Prostate gland (tissue), 2 donors: ENCODE measurements at regions not wholly inside any gene's neighbourhood (a gene's known extent, or its start where the extent isn't known, plus 50 kb on each side); places are given as distances from the start of the nearest gene placed in this dataset.

Experiments
- POLR2A ChIP-seq: fragments of 450-650 bp; IDR thresholded peaks from one replicate; pipeline ENCODE4 v1.6.1; 2016; ENCODE audit warnings: antibody characterized with exemption, mild to moderate bottlenecking
- TF ChIP-seq, protein P1 (sequence below), 4 experiments: fragments of 200-600 bp in 2 of 4; fragments of 450-650 bp in 2 of 4; sonication (generic) in 2 of 4; IDR thresholded peaks; 1 replicate in 3 of 4; 2 replicates in 1 of 4; pipeline ENCODE4 v1.5.1; 2016 to 2019; ENCODE audit warnings: antibody characterized with exemption in 4 of 4, mild to moderate bottlenecking in 2 of 4, moderate library complexity in 2 of 4

GRCh38 chr5:145237843-145238242, 597.3 kb downstream of the PRELID2 start:
- TF ChIP-seq, protein P1, sequence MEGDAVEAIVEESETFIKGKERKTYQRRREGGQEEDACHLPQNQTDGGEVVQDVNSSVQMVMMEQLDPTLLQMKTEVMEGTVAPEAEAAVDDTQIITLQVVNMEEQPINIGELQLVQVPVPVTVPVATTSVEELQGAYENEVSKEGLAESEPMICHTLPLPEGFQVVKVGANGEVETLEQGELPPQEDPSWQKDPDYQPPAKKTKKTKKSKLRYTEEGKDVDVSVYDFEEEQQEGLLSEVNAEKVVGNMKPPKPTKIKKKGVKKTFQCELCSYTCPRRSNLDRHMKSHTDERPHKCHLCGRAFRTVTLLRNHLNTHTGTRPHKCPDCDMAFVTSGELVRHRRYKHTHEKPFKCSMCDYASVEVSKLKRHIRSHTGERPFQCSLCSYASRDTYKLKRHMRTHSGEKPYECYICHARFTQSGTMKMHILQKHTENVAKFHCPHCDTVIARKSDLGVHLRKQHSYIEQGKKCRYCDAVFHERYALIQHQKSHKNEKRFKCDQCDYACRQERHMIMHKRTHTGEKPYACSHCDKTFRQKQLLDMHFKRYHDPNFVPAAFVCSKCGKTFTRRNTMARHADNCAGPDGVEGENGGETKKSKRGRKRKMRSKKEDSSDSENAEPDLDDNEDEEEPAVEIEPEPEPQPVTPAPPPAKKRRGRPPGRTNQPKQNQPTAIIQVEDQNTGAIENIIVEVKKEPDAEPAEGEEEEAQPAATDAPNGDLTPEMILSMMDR (IDR thresholded peaks at IDR 0.05), result peak in 2 of 4 experiments; percentile 20 to 35
- TF ChIP-seq POLR2A, result no peak
